Left ventricle myocardium inferior (tissue), 1 donor: ENCODE measurements at regions not wholly inside any gene's neighbourhood (a gene's known extent, or its start where the extent isn't known, plus 50 kb on each side); places are given as distances from the start of the nearest gene placed in this dataset.

Source experiments
- DNase-seq: peaks from one replicate; pipeline ENCODE4 v3.0.0-alpha.2; 2020
- H3K27ac ChIP-seq: fragments of 200-600 bp; replicated peaks from 2 replicates; pipeline ENCODE4 v1.8.0; 2021
- H3K27me3 ChIP-seq: fragments of 200-600 bp; 2 replicates; pipeline ENCODE4 v1.8.0; 2021; ENCODE audit warnings: low read depth
- H3K36me3 ChIP-seq: fragments of 200-600 bp; 2 replicates; pipeline ENCODE4 v1.8.0; 2021
- H3K4me1 ChIP-seq: fragments of 200-600 bp; 2 replicates; pipeline ENCODE4 v1.8.0; 2021
- H3K4me3 ChIP-seq: fragments of 200-600 bp; 2 replicates; pipeline ENCODE4 v1.8.0; 2021; ENCODE audit warnings: mild to moderate bottlenecking, moderate library complexity
- H3K9me3 ChIP-seq: fragments of 200-600 bp; replicated peaks from 2 replicates; pipeline ENCODE4 v1.8.0; 2021
- CTCF ChIP-seq: fragments of 200-600 bp; IDR thresholded peaks from 2 replicates; pipeline ENCODE4 v1.8.0; 2021; ENCODE audit warnings: antibody characterized with exemption, mild to moderate bottlenecking, borderline replicate concordance
- intact Hi-C: fragments of 100-400 bp; cut with micrococcal nuclease; formaldehyde crosslinking; loops from one replicate; pipeline ENCODE4 v1.11.0; 2022
- donor health status: DM: no; HTN: yes; CAD: no; lungs with severe emphysema.

- TF ChIP-seq CTCF = no peak
- no peaks in the 10 kb centered on the region for H3K36me3 ChIP-seq
- no peak for DNase-seq
- peaks cover 50% of the 10 kb centered on the region for H3K27me3 ChIP-seq
- intact Hi-C loops = no loop called here
- H3K4me1 ChIP-seq = no peaks in the 10 kb centered on the region
- H3K4me3 ChIP-seq = no peak overlapping the region
- H3K27ac ChIP-seq = no peak overlapping the region
- H3K9me3 ChIP-seq = no peaks in the 10 kb centered on the region
Observed at GRCh38 chr10:25766213-25766612, 167.8 kb upstream of the MYO3A start.

GRCh38 chr10:25766687-25767221 lies 167.3 kb upstream of the MYO3A start:
- Histone ChIP-seq H3K36me3 (no peaks in the 10 kb centered on the region), H3K4me3 (no peak overlapping the region), H3K27ac (no peak overlapping the region), H3K9me3 (no peaks in the 10 kb centered on the region), H3K27me3 (peaks cover 50% of the 10 kb centered on the region), H3K4me1 (no peaks in the 10 kb centered on the region)
- no peak for DNase-seq
- intact Hi-C loops = no loop called here
- TF ChIP-seq CTCF = no peak

GRCh38 chr10:25768167-25768566 lies 165.9 kb upstream of the MYO3A start:
- no peaks in the 10 kb centered on the region for H3K9me3 ChIP-seq
- no peak overlapping the region for H3K4me3 ChIP-seq
- no peak overlapping the region for H3K27ac ChIP-seq
- no peak for TF ChIP-seq CTCF
- no peaks in the 10 kb centered on the region for H3K4me1 ChIP-seq
- DNase-seq = no peak
- intact Hi-C loops = no loop called here
- no peaks in the 10 kb centered on the region for H3K36me3 ChIP-seq
- peaks cover 50% of the 10 kb centered on the region for H3K27me3 ChIP-seq

GRCh38 chr10:25778646-25779045 lies 155.4 kb upstream of the MYO3A start:
- Histone ChIP-seq H3K36me3 (no peaks in the 10 kb centered on the region), H3K27me3 (no peaks in the 10 kb centered on the region), H3K4me1 (no peaks in the 10 kb centered on the region), H3K4me3 (no peak overlapping the region), H3K27ac (no peak overlapping the region), H3K9me3 (peaks cover 6% of the 10 kb centered on the region)
- intact Hi-C loops = no loop called here
- DNase-seq = no peak
- TF ChIP-seq CTCF = no peak

- H3K27ac ChIP-seq = no peak overlapping the region
- no peaks in the 10 kb centered on the region for H3K36me3 ChIP-seq
- TF ChIP-seq CTCF = no peak
- H3K4me1 ChIP-seq = no peaks in the 10 kb centered on the region
- H3K27me3 ChIP-seq = peaks cover 6% of the 10 kb centered on the region
- no peaks in the 10 kb centered on the region for H3K9me3 ChIP-seq
- H3K4me3 ChIP-seq = no peak overlapping the region
- intact Hi-C loops = no loop called here
- DNase-seq = no peak
Observed at GRCh38 chr10:25786161-25786560, 147.9 kb upstream of the MYO3A start.
